ENCODE measurements at regions not wholly inside any gene's neighbourhood (a gene's known extent, or its start where the extent isn't known, plus 50 kb on each side); places are given as distances from the start of the nearest gene placed in this dataset.

- no peak for TF ChIP-seq CTCF (IDR thresholded peaks at IDR 0.05)
- TF ChIP-seq EP300 (IDR thresholded peaks at IDR 0.05): no peak
- no peak for TF ChIP-seq POLR2A (IDR thresholded peaks at IDR 0.05; ENCODE audit: low read depth)
Observed at GRCh38 chr4:72888331-72888730, 181.2 kb downstream of the COX18 start.

Data from esophagus muscularis mucosa (tissue), 4 donors.